GM11168 (cell line): ENCODE measurements at regions not wholly inside any gene's neighbourhood (a gene's known extent, or its start where the extent isn't known, plus 50 kb on each side); places are given as distances from the start of the nearest gene placed in this dataset.
"Not testable (repeated sequence)": the region's sequence is repeated elsewhere in the genome, so short reads cannot be mapped to it uniquely, and the experiment has no call there.

Source experiments
- in situ Hi-C: fragments of 300-500 bp; cut with MboI; formaldehyde crosslinking; loops from one replicate; pipeline ENCODE4 v1.12.0; 2022; ENCODE audit warnings: low sequenced_read_pairs; ENCODE audit not compliant: unreplicated experiment

- in situ Hi-C loops: no loop called here
Measured at GRCh38 chr7:12927635-12928434, 240.4 kb downstream of the ARL4A start.

GRCh38 chr7:12929476-12930140, 242.2 kb downstream of the ARL4A start:
- in situ Hi-C loops: no loop called here

- in situ Hi-C loops: no loop called here
Measured at GRCh38 chr7:12930534-12930933, 243.1 kb downstream of the ARL4A start.

GRCh38 chr7:12931465-12931864, 244.0 kb downstream of the ARL4A start:
- in situ Hi-C loops: not testable (repeated sequence)

GRCh38 chr7:12939694-12940093, 252.3 kb downstream of the ARL4A start:
- in situ Hi-C loops: no loop called here

GRCh38 chr7:12941512-12941911, 254.1 kb downstream of the ARL4A start:
- in situ Hi-C loops: no loop called here

GRCh38 chr7:12942609-12943008, 255.2 kb downstream of the ARL4A start:
- in situ Hi-C loops: no loop called here

GRCh38 chr7:12943781-12944180, 256.3 kb downstream of the ARL4A start:
- in situ Hi-C loops: no loop called here

GRCh38 chr7:12945901-12946300, 258.5 kb downstream of the ARL4A start:
- in situ Hi-C loops: no loop called here

GRCh38 chr7:12947465-12947864, 260.0 kb downstream of the ARL4A start:
- in situ Hi-C loops: no loop called here

GRCh38 chr7:12949060-12949931, 261.9 kb downstream of the ARL4A start:
- in situ Hi-C loops: no loop called here

- in situ Hi-C loops: no loop called here
Measured at GRCh38 chr7:12951397-12951801, 264.0 kb downstream of the ARL4A start.

- in situ Hi-C loops: no loop called here
Measured at GRCh38 chr7:12954380-12955033, 267.1 kb downstream of the ARL4A start.

- in situ Hi-C loops: no loop called here
Measured at GRCh38 chr7:12957487-12957886, 270.1 kb downstream of the ARL4A start.

- in situ Hi-C loops: no loop called here
Measured at GRCh38 chr7:12961910-12962480, 274.6 kb downstream of the ARL4A start.

GRCh38 chr7:12963435-12963834, 276.0 kb downstream of the ARL4A start:
- in situ Hi-C loops: no loop called here

GRCh38 chr7:12964836-12965235, 277.4 kb downstream of the ARL4A start:
- in situ Hi-C loops: no loop called here

GRCh38 chr7:12965767-12966166, 278.3 kb downstream of the ARL4A start:
- in situ Hi-C loops: no loop called here

- in situ Hi-C loops: no loop called here
Measured at GRCh38 chr7:12967322-12967721, 279.9 kb downstream of the ARL4A start.

- in situ Hi-C loops: no loop called here
Measured at GRCh38 chr7:12968836-12969422, 281.5 kb downstream of the ARL4A start.
